ENCODE measurements at regions not wholly inside any gene's neighbourhood (a gene's known extent, or its start where the extent isn't known, plus 50 kb on each side); places are given as distances from the start of the nearest gene placed in this dataset.
"Not testable (repeated sequence)": the region's sequence is repeated elsewhere in the genome, so short reads cannot be mapped to it uniquely, and the experiment has no call there.

DNA sequence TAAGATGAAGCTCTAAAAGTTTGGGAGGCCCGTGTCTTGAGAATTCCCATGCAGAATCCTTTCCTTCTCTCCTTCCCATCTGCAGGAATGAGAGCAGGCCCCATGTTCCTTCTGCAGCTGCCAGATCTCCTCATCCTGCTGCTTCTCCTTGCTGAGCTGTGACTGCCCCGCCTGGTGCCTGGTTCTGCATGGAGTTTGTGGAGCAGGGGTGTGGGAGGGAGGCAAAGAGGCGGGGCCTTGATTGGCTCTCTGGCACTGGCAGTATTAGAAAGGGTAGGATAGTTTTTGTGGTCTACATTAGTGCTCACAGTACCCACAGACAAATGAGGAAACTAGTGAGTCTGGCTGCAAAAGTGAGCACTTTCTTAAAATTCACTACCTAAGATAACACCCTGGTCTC is 91.1 kb upstream of the CLPB start:
- DNase-seq, result no peak

DNA sequence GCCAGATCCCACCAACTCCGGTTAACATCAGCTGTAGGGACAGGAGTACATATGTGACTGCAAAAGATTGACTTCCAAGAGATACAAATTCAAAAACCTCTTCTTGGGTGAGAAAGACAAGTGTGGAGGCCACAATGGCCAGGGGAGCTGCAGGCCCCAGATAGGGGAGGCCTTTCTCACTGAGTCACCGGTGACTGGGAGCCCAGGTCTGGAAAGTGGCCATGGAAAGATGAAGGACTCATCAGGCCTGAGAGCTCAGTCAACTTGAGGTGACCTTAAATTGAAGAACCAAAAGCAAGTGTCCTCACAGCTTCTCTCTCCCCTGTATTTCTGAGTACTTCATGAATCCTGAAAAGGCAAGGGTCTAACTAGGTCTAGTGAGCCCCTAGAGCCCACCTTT is 90.4 kb upstream of the CLPB start:
- DNase-seq, result no peak

DNA sequence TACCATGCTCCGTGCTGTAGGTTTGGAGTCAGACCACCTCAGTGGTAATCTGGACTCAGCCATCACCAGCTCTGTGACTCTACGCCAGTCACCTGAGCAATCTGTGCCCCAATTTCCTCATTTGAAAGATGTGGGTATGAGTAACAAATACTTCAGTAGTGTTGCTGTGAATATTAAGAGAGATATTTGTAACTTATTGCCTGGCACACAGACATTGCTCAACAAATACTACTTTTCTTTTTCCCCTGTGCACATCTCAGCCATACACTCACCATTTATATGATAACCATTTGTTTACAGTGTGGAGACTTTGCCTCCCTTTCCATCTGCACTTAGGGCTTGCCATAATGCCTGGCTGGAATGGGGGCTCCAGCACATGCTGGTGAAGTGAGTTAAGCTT is 89.7 kb upstream of the CLPB start:
- no peak for DNase-seq

DNA sequence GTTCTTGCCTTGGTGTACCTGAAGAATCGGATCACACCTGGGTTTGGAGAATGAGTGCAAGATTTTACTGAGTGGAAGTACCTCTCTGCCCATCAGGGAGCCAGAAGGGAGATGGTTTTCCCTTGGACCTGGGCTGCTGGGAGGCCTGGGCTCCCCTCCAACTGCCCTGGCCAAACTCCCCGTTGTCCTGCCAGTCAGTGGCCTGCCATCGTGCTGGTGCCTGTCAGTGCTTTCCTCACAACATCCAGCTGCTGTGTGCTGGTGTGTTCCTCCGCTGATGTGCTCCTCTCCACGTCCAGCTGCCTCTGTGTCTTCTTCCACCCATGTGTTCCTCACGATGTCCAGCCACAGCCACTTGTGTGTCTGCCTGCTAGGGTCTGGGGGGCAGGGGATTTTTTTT is 87.9 kb upstream of the CLPB start:
- DNase-seq, result no peak

DNA sequence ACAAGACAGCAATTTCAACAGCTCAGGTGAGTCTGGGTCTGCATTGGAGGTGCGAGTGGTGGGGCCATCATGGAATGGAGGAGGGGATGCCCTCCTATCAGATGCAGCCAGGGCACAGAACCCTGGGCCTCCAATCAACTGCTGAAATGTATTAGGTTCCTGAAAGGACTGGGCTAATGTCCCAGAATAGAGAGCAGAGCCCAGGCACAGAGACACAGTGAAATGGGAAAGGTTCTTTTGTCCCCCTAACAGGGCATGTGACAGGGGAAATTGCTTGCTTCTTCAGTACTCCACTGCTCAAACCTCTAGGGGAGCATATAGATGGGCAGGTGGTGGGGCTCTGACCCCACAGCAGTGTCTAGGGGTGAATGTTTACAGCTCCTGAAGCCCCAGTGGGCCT is 87.3 kb upstream of the CLPB start:
- DNase-seq, result no peak

DNA sequence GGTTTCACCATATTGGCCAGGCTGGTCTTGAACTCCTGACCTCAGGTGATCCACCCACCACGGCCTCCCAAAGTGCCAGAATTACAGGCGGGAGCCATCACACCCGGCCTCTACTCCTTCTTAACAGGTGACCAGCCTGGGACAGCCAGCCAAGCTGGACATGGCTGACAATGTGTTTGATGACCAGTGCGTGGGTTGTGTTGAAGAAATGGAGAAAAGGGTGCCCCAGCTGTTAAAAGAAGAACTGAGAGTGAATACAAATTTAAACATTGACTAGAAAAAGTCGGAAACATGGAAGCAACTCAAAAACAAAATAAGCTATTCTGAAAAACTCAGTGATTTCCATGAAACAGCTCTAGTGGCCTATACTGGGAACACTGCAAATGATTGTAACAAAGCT is 86.5 kb upstream of the CLPB start:
- no peak for DNase-seq

DNA sequence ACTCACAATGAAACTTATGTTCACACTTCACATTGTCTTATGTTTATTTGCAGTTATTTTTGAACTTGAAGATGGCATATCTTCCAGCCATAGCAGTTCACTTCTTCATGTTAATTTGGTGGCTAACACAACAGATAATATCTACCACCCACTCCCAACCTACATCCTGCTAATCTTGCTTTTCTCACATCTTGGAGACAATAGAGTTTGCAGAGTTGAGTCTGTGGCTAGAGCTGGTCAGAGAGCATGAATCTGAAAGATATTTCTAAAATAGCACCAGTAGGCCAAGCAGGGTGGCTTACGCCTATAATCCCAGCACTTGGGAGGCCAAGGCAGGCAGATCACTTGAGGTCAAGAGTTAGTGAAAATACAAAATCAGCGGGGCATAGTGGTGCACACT is 85.6 kb upstream of the CLPB start:
- DNase-seq, result not testable (repeated sequence)

DNA sequence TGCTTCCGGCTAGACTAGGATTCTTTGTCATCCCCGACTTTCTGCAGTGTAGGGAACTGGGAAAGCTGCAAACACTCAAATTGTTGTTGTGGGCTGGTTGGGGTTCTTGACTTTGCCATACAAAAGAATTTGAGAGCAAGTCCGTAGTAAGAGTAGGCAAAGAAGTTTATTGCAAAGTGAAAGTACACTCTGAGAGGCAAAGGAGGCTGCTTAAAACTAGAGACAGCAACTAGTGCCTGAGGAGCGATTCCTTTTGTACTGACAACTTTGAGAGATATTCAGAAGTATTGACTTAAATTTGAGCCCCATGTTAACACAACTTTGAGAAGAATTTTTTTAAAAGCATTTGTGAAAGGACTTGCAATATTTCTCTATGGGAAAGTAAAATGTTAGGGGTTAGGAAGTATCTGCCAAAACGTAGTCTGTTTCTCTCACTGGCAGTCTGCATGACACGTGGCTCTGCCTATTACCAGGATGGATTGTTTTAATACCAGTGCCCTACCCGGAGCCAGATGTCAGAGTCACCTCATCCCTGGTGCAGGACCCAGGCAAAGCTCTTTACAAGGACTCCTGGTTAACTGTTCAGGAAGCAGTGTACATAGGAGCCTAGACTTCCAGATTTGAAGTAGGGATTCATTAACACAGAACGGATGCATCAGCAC is 85.0 kb upstream of the CLPB start:
- peak; percentile 5 to 6 for DNase-seq

DNA sequence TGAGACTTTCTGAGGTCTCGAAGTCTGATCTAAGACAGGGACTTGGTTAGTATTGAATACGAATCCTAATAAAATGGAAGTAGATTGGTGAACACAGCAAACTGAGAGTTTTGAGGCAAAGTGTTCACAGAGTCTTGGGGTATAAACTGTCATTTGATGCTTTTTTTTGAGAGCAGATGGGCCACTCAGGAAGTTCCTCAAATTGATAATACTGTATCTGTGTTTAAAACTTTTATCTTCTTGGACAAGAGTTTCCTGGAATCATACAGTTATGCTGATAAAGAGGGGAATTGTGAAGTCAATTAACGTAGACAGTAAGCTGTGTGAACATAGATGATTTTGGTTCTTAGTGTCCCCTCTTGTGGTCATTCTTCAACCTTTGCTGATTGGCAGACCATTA is 80.0 kb upstream of the CLPB start:
- DNase-seq, result no peak

DNA sequence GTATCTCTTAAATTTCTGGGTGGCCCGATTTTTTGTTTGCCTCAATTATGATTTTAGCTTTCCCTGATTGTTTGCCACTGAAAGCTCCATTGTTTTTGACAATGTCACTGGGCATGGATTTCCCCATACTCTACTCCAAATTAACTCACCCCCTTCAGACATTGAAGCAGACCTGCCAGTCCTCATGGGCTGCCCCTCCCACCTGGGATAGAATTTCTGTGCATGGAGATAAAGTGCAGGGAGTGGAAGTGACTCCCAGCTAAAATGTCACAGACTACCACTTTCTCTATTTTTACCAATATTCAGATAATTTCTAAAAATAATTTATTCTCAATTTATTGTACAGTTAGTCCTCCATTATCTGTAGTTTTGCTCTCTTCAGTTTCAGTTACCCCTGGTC is 79.1 kb upstream of the CLPB start:
- no peak for DNase-seq

DNA sequence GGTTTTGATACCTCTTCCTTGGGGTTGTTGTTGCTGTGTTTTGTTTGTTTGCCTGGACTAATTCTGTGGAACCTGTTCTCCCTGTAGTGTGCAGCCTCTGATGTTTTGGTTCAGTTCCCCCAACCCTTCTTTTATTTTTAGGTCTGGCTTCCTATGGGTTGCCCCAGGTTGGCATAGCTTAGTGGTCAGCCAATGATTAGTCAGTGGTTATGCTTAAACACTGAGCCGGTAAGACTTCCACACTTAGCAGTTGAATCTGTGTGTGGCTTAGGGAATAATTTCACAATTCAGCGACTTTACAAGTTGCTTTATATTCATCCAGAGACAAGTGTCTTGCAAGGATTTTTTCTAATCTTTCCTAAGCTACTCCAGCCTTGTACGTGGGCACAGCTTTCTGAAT is 78.6 kb upstream of the CLPB start:
- DNase-seq, result no peak

DNA sequence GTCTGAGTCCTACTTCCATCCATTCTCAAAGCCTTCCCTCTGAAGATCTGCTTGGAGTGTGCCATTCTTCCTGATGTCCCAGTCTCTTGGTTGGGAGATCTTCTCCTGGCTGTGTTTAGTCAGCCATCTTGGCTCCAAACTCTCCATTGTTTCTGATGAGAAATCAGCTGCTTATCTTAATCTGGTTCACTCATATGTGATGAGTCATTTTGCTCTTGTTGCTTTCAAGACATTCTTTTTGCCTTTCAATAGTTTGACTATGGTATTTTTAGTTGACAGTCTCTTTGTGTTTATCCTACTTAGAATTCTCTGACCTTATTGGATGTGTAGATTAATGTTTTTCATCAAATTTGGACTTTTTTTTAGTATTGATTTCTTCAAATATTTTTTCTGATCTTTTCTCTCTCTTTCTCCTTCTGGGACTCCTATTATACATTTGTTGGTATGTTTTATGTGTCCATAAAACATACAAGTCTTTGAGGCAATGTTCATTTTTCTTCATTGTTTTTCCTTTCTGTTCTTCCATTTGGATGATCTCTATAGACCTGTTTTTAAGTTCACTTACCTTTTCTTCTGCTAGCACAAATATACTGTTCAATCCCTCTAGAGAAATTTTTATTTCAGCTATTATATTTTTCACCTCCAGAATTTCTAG is 77.2 kb upstream of the CLPB start:
- DNase-seq, result no peak

DNA sequence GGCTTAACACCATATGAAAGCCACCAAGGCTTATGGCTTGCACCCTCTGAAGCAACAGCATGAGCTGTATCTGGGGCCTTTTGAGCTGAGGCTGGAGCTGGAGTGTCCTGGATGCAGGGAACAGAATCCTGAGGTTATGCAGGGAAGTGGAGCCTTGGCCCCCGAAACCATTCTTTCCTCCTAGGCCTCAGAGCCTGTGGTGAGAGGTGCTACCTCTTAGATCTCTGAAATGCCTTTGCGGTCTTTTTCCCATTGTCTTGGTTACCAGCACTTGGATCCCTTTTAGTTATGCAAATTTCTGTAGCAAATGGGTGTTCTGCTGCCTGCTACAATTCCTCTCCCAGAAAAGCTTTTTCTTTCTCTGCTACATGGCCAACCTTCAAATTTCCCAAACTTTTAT is 72.7 kb upstream of the CLPB start:
- no peak for DNase-seq

DNA sequence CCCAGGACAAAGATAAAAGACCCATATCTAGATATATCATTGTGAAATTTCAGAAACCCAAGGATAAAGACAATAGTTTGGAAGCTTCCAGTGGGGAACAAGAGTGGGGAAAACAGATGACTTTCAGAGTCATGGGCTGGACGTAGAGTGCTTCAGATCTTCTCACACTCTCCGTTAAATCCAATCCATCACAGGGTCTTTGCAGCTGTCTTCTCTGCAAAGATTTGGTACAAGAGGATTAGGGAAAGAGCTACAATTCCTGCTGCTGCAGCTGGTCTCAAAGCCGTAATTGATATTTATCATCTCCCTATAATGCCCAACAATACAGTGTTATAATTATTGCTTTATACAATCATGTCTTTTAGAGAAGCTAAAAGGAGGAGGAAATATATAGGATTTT is 63.4 kb upstream of the CLPB start:
- DNase-seq, result no peak

DNA sequence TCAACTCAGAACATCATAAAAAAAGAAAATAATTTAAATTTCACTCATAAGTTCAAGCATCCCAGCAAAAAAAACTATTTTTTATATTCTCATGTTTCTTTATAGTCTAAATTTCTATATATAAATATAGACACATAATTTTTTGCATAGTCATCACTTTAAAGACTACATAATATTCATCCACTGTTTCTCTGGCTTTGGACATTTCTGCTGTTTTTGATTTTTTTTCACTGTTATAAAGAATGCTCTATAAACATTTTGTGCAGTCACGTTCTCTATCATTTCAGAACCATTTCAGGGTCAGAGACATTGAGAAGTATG is 59.7 kb upstream of the CLPB start:
- DNase-seq, result no peak

DNA sequence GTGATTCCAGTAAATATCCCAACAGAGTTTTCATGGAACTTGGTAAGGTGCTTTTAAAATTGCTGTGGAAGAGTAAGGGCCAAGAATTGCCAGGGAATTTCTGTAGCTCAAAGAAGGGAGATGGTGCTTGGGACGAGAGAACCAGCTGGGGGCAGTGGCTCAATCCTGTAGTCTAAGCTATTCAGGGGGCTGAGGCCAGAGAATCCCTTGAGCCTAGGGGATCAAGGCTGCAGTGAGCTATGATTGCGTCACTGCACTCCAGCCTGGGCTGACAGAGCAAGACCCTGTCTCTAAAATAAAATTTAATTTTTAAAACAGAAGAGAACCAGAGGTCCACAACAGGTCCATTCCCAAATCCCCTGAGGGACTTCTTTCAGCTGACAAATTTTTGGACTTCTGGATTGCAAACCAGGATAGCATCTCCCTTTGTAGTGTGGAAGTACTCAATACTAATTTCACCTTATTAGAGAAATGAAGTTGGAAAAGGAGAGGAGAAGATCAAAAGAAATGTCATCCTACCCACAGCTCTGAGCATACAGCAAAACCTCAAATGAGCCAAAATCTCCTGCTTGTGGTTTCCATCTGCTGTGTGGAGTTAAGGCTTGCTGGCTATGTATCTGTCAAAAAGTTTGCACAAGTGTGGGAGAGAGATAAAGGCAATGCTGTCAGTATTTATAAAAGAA is 59.2 kb upstream of the CLPB start:
- no peak for DNase-seq

DNA sequence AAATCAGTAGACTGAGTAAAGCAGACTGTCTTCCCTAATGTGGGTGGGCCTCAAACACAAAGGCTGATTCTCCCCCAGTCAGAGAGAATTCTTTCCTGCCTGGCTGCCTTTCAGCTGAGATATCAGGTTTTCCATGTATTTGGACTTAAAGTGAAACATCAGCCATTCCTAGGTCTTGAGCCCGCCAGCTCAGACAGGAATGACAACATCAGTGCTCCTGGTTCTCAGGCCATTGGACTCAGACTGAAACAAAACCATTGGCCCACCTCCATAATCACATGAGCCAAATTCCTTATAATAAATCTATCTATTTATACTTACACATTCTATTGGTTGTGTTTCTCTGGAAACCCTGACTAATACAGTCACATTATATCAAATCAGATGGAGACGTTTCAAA is 56.7 kb upstream of the CLPB start:
- DNase-seq, result no peak

Data from right lung (tissue), 2 donors.